NCI-H510A treated with DMSO at 0.1 percent for 48 hours (cell line): ENCODE measurements at regions not wholly inside any gene's neighbourhood (a gene's known extent, or its start where the extent isn't known, plus 50 kb on each side); places are given as distances from the start of the nearest gene placed in this dataset.
"Not testable (repeated sequence)": the region's sequence is repeated elsewhere in the genome, so short reads cannot be mapped to it uniquely, and the experiment has no call there.

Experiments
- DNase-seq: peaks from one replicate; lab custom pipeline; 2025; lab: John Stamatoyannopoulos, UW

GRCh38 chr12:97714107-97714563, 251.5 kb downstream of the RMST start:
- no peak for DNase-seq

- DNase-seq: peak; percentile 10
Measured at GRCh38 chr12:97716356-97716755, 253.8 kb downstream of the RMST start.

GRCh38 chr12:97723801-97724200, 261.2 kb downstream of the RMST start:
- not testable (repeated sequence) for DNase-seq

GRCh38 chr12:97745406-97746101, 282.9 kb downstream of the RMST start:
- DNase-seq: no peak

GRCh38 chr12:97748298-97748697, 285.7 kb downstream of the RMST start:
- peak; percentile 69 for DNase-seq

- no peak for DNase-seq
Measured at GRCh38 chr12:97751704-97752103, 289.1 kb downstream of the RMST start.

GRCh38 chr12:97752129-97752528, 289.5 kb downstream of the RMST start:
- DNase-seq: no peak

GRCh38 chr12:97753332-97753731, 290.7 kb downstream of the RMST start:
- no peak for DNase-seq

- DNase-seq: peak; percentile 83
Measured at GRCh38 chr12:97754306-97754705, 291.7 kb downstream of the RMST start.

- DNase-seq: no peak
Measured at GRCh38 chr12:97756066-97756666, 293.6 kb downstream of the RMST start.

- DNase-seq: no peak
Measured at GRCh38 chr12:97756741-97757140, 294.1 kb downstream of the RMST start.

GRCh38 chr12:97757481-97758193, 295.0 kb downstream of the RMST start:
- DNase-seq: no peak

- DNase-seq: no peak
Measured at GRCh38 chr12:97758194-97758501, 295.5 kb downstream of the RMST start.

- no peak for DNase-seq
Measured at GRCh38 chr12:97758586-97758985, 296.0 kb downstream of the RMST start.

GRCh38 chr12:97760601-97761000, 298.0 kb downstream of the RMST start:
- no peak for DNase-seq

- DNase-seq: no peak
Measured at GRCh38 chr12:97763113-97763512, 300.5 kb downstream of the RMST start.

GRCh38 chr12:97764700-97765099, 302.1 kb downstream of the RMST start:
- DNase-seq: no peak

GRCh38 chr12:97767347-97767746, 304.7 kb downstream of the RMST start:
- DNase-seq: no peak

- no peak for DNase-seq
Measured at GRCh38 chr12:97778111-97778510, 315.5 kb downstream of the RMST start.

GRCh38 chr12:97781342-97781741, 318.7 kb downstream of the RMST start:
- no peak for DNase-seq

- no peak for DNase-seq
Measured at GRCh38 chr12:97784904-97785303, 322.3 kb downstream of the RMST start.

GRCh38 chr12:97790281-97790680, 327.7 kb downstream of the RMST start:
- DNase-seq: no peak

GRCh38 chr12:97797473-97797872, 334.9 kb downstream of the RMST start:
- no peak for DNase-seq
